ENCODE measurements at regions not wholly inside any gene's neighbourhood (a gene's known extent, or its start where the extent isn't known, plus 50 kb on each side); places are given as distances from the start of the nearest gene placed in this dataset.

- H3K4me3 ChIP-seq (ENCODE audit: low read length), result no peak overlapping the region
- no peaks in the 10 kb centered on the region for H3K27me3 ChIP-seq (ENCODE audit: control insufficient read depth, insufficient read depth)
- WGBS, result 75% methylated on average over 18 of the region's 18 CpGs
- ATAC-seq (no peak), DNase-seq (no peak)
- no peaks in the 10 kb centered on the region for H3K9me3 ChIP-seq (ENCODE audit: control insufficient read depth, low read length)
- intact Hi-C loops (cut with DNase I), result no loop called here
- H3K4me1 ChIP-seq (ENCODE audit: control insufficient read depth, insufficient read depth, low read length), result no peaks in the 10 kb centered on the region
- no peak overlapping the region for H3K27ac ChIP-seq (ENCODE audit: low read length)
Observed at GRCh38 chr10:8326396-8327139, 272.1 kb downstream of the GATA3 start.

GRCh38 chr10:8327140-8327423 is 272.6 kb downstream of the GATA3 start:
- intact Hi-C loops (cut with DNase I), result no loop called here
- 82% methylated on average over 1 of the region's 1 CpG for WGBS
- Histone ChIP-seq H3K9me3 (ENCODE audit: control insufficient read depth, low read length) (no peaks in the 10 kb centered on the region), H3K4me3 (ENCODE audit: low read length) (no peak overlapping the region), H3K4me1 (ENCODE audit: control insufficient read depth, insufficient read depth, low read length) (no peaks in the 10 kb centered on the region), H3K27ac (ENCODE audit: low read length) (no peak overlapping the region), H3K27me3 (ENCODE audit: control insufficient read depth, insufficient read depth) (no peaks in the 10 kb centered on the region)
- DNase-seq (no peak), ATAC-seq (no peak)

GRCh38 chr10:8331387-8331786 is 276.9 kb downstream of the GATA3 start:
- 74% methylated on average over 14 of the region's 14 CpGs for WGBS
- Histone ChIP-seq H3K27me3 (ENCODE audit: control insufficient read depth, insufficient read depth) (no peaks in the 10 kb centered on the region), H3K4me3 (ENCODE audit: low read length) (no peak overlapping the region), H3K9me3 (ENCODE audit: control insufficient read depth, low read length) (no peaks in the 10 kb centered on the region), H3K4me1 (ENCODE audit: control insufficient read depth, insufficient read depth, low read length) (no peaks in the 10 kb centered on the region), H3K27ac (ENCODE audit: low read length) (no peak overlapping the region)
- ATAC-seq, result no peak
- peak in 1 of 3 donors; percentile 26 for DNase-seq
- intact Hi-C loops (cut with DNase I), result no loop called here

GRCh38 chr10:8331896-8332729 is 277.6 kb downstream of the GATA3 start:
- Histone ChIP-seq H3K27ac (ENCODE audit: low read length) (no peak overlapping the region), H3K4me1 (ENCODE audit: control insufficient read depth, insufficient read depth, low read length) (no peaks in the 10 kb centered on the region), H3K27me3 (ENCODE audit: control insufficient read depth, insufficient read depth) (no peaks in the 10 kb centered on the region), H3K9me3 (ENCODE audit: control insufficient read depth, low read length) (no peaks in the 10 kb centered on the region), H3K4me3 (ENCODE audit: low read length) (peak overlapping the region; percentile 45)
- 4% methylated on average over 34 of the region's 34 CpGs for WGBS
- DNase-seq, result peak; percentile 22 to 73 (median 57)
- intact Hi-C loops (cut with DNase I), result no loop called here
- ATAC-seq, result peak; percentile 73 to 74

GRCh38 chr10:8332730-8333111 is 278.2 kb downstream of the GATA3 start:
- H3K4me1 ChIP-seq (ENCODE audit: control insufficient read depth, insufficient read depth, low read length), result no peaks in the 10 kb centered on the region
- peak overlapping the region; percentile 45 for H3K4me3 ChIP-seq (ENCODE audit: low read length)
- DNase-seq, result no peak
- H3K27ac ChIP-seq (ENCODE audit: low read length), result no peak overlapping the region
- ATAC-seq, result no peak
- H3K9me3 ChIP-seq (ENCODE audit: control insufficient read depth, low read length), result no peaks in the 10 kb centered on the region
- H3K27me3 ChIP-seq (ENCODE audit: control insufficient read depth, insufficient read depth), result no peaks in the 10 kb centered on the region
- intact Hi-C loops (cut with DNase I), result no loop called here
- WGBS, result 9% methylated on average over 6 of the region's 6 CpGs

GRCh38 chr10:8334631-8335030 is 280.1 kb downstream of the GATA3 start:
- intact Hi-C loops (cut with DNase I), result no loop called here
- no peak for DNase-seq
- H3K4me3 ChIP-seq (ENCODE audit: low read length), result no peak overlapping the region
- H3K27ac ChIP-seq (ENCODE audit: low read length), result no peak overlapping the region
- 89% methylated on average over 7 of the region's 7 CpGs for WGBS
- H3K9me3 ChIP-seq (ENCODE audit: control insufficient read depth, low read length), result no peaks in the 10 kb centered on the region
- ATAC-seq, result no peak
- no peaks in the 10 kb centered on the region for H3K27me3 ChIP-seq (ENCODE audit: control insufficient read depth, insufficient read depth)
- no peaks in the 10 kb centered on the region for H3K4me1 ChIP-seq (ENCODE audit: control insufficient read depth, insufficient read depth, low read length)

- Histone ChIP-seq H3K9me3 (ENCODE audit: control insufficient read depth, low read length) (no peaks in the 10 kb centered on the region), H3K27ac (ENCODE audit: low read length) (no peak overlapping the region), H3K4me1 (ENCODE audit: control insufficient read depth, insufficient read depth, low read length) (no peaks in the 10 kb centered on the region), H3K27me3 (ENCODE audit: control insufficient read depth, insufficient read depth) (no peaks in the 10 kb centered on the region), H3K4me3 (ENCODE audit: low read length) (no peak overlapping the region)
- DNase-seq (no peak), ATAC-seq (no peak)
- WGBS, result 76% methylated on average over 19 of the region's 19 CpGs
- intact Hi-C loops (cut with DNase I), result no loop called here
Observed at GRCh38 chr10:8336629-8337331, 282.3 kb downstream of the GATA3 start.

GRCh38 chr10:8337332-8337651 is 282.8 kb downstream of the GATA3 start:
- whole genome bisulfite sequencing, result 76% methylated on average over 5 of the region's 5 CpGs
- Histone ChIP-seq H3K4me3 (ENCODE audit: low read length) (no peak overlapping the region), H3K27ac (ENCODE audit: low read length) (no peak overlapping the region), H3K4me1 (ENCODE audit: control insufficient read depth, insufficient read depth, low read length) (no peaks in the 10 kb centered on the region), H3K9me3 (ENCODE audit: control insufficient read depth, low read length) (no peaks in the 10 kb centered on the region), H3K27me3 (ENCODE audit: control insufficient read depth, insufficient read depth) (no peaks in the 10 kb centered on the region)
- intact Hi-C loops (cut with DNase I), result no loop called here
- ATAC-seq (no peak), DNase-seq (no peak)

GRCh38 chr10:8338177-8338766 is 283.8 kb downstream of the GATA3 start:
- Histone ChIP-seq H3K4me1 (ENCODE audit: control insufficient read depth, insufficient read depth, low read length) (no peaks in the 10 kb centered on the region), H3K9me3 (ENCODE audit: control insufficient read depth, low read length) (no peaks in the 10 kb centered on the region), H3K27me3 (ENCODE audit: control insufficient read depth, insufficient read depth) (no peaks in the 10 kb centered on the region), H3K27ac (ENCODE audit: low read length) (no peak overlapping the region), H3K4me3 (ENCODE audit: low read length) (no peak overlapping the region)
- 92% methylated on average over 4 of the region's 4 CpGs for WGBS
- intact Hi-C loops (cut with DNase I), result no loop called here
- ATAC-seq (no peak), DNase-seq (no peak)

GRCh38 chr10:8344756-8345155 is 290.3 kb downstream of the GATA3 start:
- no peak for ATAC-seq
- no peaks in the 10 kb centered on the region for H3K27me3 ChIP-seq (ENCODE audit: control insufficient read depth, insufficient read depth)
- intact Hi-C loops (cut with DNase I), result no loop called here

GRCh38 chr10:8346861-8347260 is 292.4 kb downstream of the GATA3 start:
- no peak overlapping the region for H3K27ac ChIP-seq (ENCODE audit: low read length)
- intact Hi-C loops (cut with DNase I), result no loop called here
- no peak overlapping the region for H3K4me3 ChIP-seq (ENCODE audit: low read length)
- ATAC-seq (no peak), DNase-seq (no peak)
- 46% methylated on average over 1 of the region's 1 CpG for WGBS
- no peaks in the 10 kb centered on the region for H3K27me3 ChIP-seq (ENCODE audit: control insufficient read depth, insufficient read depth)
- H3K4me1 ChIP-seq (ENCODE audit: control insufficient read depth, insufficient read depth, low read length), result no peaks in the 10 kb centered on the region
- H3K9me3 ChIP-seq (ENCODE audit: control insufficient read depth, low read length), result no peaks in the 10 kb centered on the region

More at GRCh38 chr10:8344756-8345155, 290.3 kb downstream of the GATA3 start:
- Histone ChIP-seq H3K4me3 (ENCODE audit: low read length) (no peak overlapping the region), H3K4me1 (ENCODE audit: control insufficient read depth, insufficient read depth, low read length) (no peaks in the 10 kb centered on the region), H3K27ac (ENCODE audit: low read length) (no peak overlapping the region), H3K9me3 (ENCODE audit: control insufficient read depth, low read length) (no peaks in the 10 kb centered on the region)
- WGBS, result 96% methylated on average over 1 of the region's 1 CpG
- no peak for DNase-seq

Data from right cardiac atrium (tissue), 5 donors.